ENCODE measurements at regions not wholly inside any gene's neighbourhood (a gene's known extent, or its start where the extent isn't known, plus 50 kb on each side); places are given as distances from the start of the nearest gene placed in this dataset.

- no peak for TF ChIP-seq ZNF473 (tag by site-specific recombination; IDR thresholded peaks at IDR 0.05)
- no peak for TF ChIP-seq ZNF311 (tag by site-specific recombination; IDR thresholded peaks at IDR 0.05; ENCODE audit: borderline replicate concordance)
- no peak for TF ChIP-seq CTCF (tag by site-specific recombination; IDR thresholded peaks at IDR 0.05)
- no peak for TF ChIP-seq ZBTB8A (tag by site-specific recombination; IDR thresholded peaks at IDR 0.05)
- no peak for TF ChIP-seq PATZ1 (tag by site-specific recombination; IDR thresholded peaks at IDR 0.05)
- no peak for TF ChIP-seq ZNF23 (tag by site-specific recombination; IDR thresholded peaks at IDR 0.05; ENCODE audit: borderline replicate concordance)
These were observed 55.9 kb upstream of the SYN2 start for GRCh38 chr3:11948331-11948730.
